ENCODE measurements at regions not wholly inside any gene's neighbourhood (a gene's known extent, or its start where the extent isn't known, plus 50 kb on each side); places are given as distances from the start of the nearest gene placed in this dataset.

GRCh38 chr2:39530411-39530866 is 93.4 kb upstream of the MAP4K3 start:
- H3K27ac Mint-ChIP-seq (ENCODE audit: unreplicated experiment): no peak overlapping the region
- DNase-seq: no peak
- CTCF ChIA-PET: no interaction called here
- intact Hi-C loops (cut with micrococcal nuclease; ENCODE audit: unreplicated experiment): no loop called here
- no peaks in the 10 kb centered on the region for H3K27me3 Mint-ChIP-seq (ENCODE audit: unreplicated experiment)
- H3K9me3 Mint-ChIP-seq (ENCODE audit: low read depth, unreplicated experiment): no peaks in the 10 kb centered on the region
- no peak overlapping the region for H3K4me3 Mint-ChIP-seq (ENCODE audit: low read depth, unreplicated experiment)
- no peaks in the 10 kb centered on the region for H3K36me3 Mint-ChIP-seq (ENCODE audit: insufficient read depth, unreplicated experiment)
- H3K4me1 Mint-ChIP-seq (ENCODE audit: low read depth, unreplicated experiment): peaks cover 24% of the 10 kb centered on the region
- TF ChIP-seq CTCF (IDR thresholded peaks at IDR 0.05; ENCODE audit: unreplicated experiment): no peak
- no TSS peak for BruUV-seq (replicated peaks)

GRCh38 chr2:39531220-39531777 is 94.2 kb upstream of the MAP4K3 start:
- Mint-ChIP-seq H3K27me3 (ENCODE audit: unreplicated experiment) (no peaks in the 10 kb centered on the region), H3K4me3 (ENCODE audit: low read depth, unreplicated experiment) (no peak overlapping the region), H3K9me3 (ENCODE audit: low read depth, unreplicated experiment) (no peaks in the 10 kb centered on the region), H3K36me3 (ENCODE audit: insufficient read depth, unreplicated experiment) (no peaks in the 10 kb centered on the region), H3K27ac (ENCODE audit: unreplicated experiment) (no peak overlapping the region), H3K4me1 (ENCODE audit: low read depth, unreplicated experiment) (peaks cover 15% of the 10 kb centered on the region)
- no peak for DNase-seq
- intact Hi-C loops (cut with micrococcal nuclease; ENCODE audit: unreplicated experiment): no loop called here
- no TSS peak for BruUV-seq (replicated peaks)
- CTCF ChIA-PET: no interaction called here
- TF ChIP-seq CTCF (IDR thresholded peaks at IDR 0.05; ENCODE audit: unreplicated experiment): no peak

GRCh38 chr2:39532933-39533332 is 95.8 kb upstream of the MAP4K3 start:
- DNase-seq: no peak
- Mint-ChIP-seq H3K27ac (ENCODE audit: unreplicated experiment) (no peak overlapping the region), H3K36me3 (ENCODE audit: insufficient read depth, unreplicated experiment) (peaks cover 5% of the 10 kb centered on the region), H3K9me3 (ENCODE audit: low read depth, unreplicated experiment) (no peaks in the 10 kb centered on the region), H3K4me3 (ENCODE audit: low read depth, unreplicated experiment) (no peak overlapping the region), H3K27me3 (ENCODE audit: unreplicated experiment) (no peaks in the 10 kb centered on the region), H3K4me1 (ENCODE audit: low read depth, unreplicated experiment) (peaks cover 12% of the 10 kb centered on the region)
- intact Hi-C loops (cut with micrococcal nuclease; ENCODE audit: unreplicated experiment): no loop called here
- no TSS peak for BruUV-seq (replicated peaks)
- CTCF ChIA-PET: no interaction called here
- no peak for TF ChIP-seq CTCF (IDR thresholded peaks at IDR 0.05; ENCODE audit: unreplicated experiment)

GRCh38 chr2:39534095-39534711 is 97.1 kb upstream of the MAP4K3 start:
- CTCF ChIA-PET: no interaction called here
- Mint-ChIP-seq H3K4me3 (ENCODE audit: low read depth, unreplicated experiment) (no peak overlapping the region), H3K27ac (ENCODE audit: unreplicated experiment) (no peak overlapping the region)

More at GRCh38 chr2:39534095-39534711, 97.1 kb upstream of the MAP4K3 start:
- no TSS peak for BruUV-seq (replicated peaks)
- Mint-ChIP-seq H3K36me3 (ENCODE audit: insufficient read depth, unreplicated experiment) (peaks cover 5% of the 10 kb centered on the region), H3K9me3 (ENCODE audit: low read depth, unreplicated experiment) (no peaks in the 10 kb centered on the region), H3K27me3 (ENCODE audit: unreplicated experiment) (no peaks in the 10 kb centered on the region), H3K4me1 (ENCODE audit: low read depth, unreplicated experiment) (peaks cover 12% of the 10 kb centered on the region)
- DNase-seq: no peak
- intact Hi-C loops (cut with micrococcal nuclease; ENCODE audit: unreplicated experiment): no loop called here
- TF ChIP-seq CTCF (IDR thresholded peaks at IDR 0.05; ENCODE audit: unreplicated experiment): no peak
